Spleen (tissue), 7 donors: ENCODE measurements at regions not wholly inside any gene's neighbourhood (a gene's known extent, or its start where the extent isn't known, plus 50 kb on each side); places are given as distances from the start of the nearest gene placed in this dataset.

ENCODE experiments used
- POLR2A ChIP-seq, 3 donors: fragments of 450-650 bp; IDR thresholded peaks; one replicate each; pipeline ENCODE4 v1.5.1; 2017; ENCODE audit warnings: antibody characterized with exemption in 3 of 3, mild to moderate bottlenecking in 1 of 3
- POLR2AphosphoS5 ChIP-seq, 3 donors: sonication (generic); formaldehyde crosslinking; IDR thresholded peaks; one replicate each; pipeline ENCODE4 v1.5.1; 2017; ENCODE audit warnings: antibody characterized with exemption in 3 of 3
- TF ChIP-seq, protein P1 (sequence below), 11 experiments: fragments of 200-600 bp in 7 of 11; fragments of 450-650 bp in 4 of 11; sonication (generic) in 4 of 11; IDR thresholded peaks in 8 of 11; conservative IDR thresholded peaks in 3 of 11; 1 replicate in 7 of 11; 2 replicates in 4 of 11; pipeline versions ENCODE4 v1.4.0 to v1.8.0; 2016 to 2021; ENCODE audit warnings: antibody characterized with exemption in 11 of 11, inconsistent platforms in 4 of 11, mild to moderate bottlenecking in 1 of 11
- donor health status: DM: no; HTN: no; CAD: no; lungs with moderate emphysema.
- donor health status: DM: no; HTN: no; CAD: no.
- donor health status: DM: no; HTN: no; CAD: no.

DNA sequence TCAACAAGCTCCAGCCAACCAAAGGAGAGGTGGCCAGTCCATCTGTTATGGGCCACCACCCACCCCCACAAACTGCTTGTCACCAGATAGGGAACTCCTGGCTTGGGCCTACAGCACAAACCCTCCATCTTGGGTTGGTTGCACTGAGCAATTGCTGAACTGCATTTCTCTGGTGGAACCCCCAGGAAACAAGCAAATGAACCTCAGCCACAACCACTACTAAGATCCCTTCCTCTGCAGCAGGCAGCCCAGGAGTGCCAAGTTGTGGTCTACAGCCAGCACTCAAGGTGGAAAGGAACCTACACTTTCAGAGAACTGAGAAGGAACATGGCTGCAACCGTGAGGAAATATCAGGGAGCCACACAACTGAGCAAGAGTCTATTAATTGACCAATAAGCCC is 171.6 kb downstream of the TMEM200A start:
- TF ChIP-seq, protein P1, sequence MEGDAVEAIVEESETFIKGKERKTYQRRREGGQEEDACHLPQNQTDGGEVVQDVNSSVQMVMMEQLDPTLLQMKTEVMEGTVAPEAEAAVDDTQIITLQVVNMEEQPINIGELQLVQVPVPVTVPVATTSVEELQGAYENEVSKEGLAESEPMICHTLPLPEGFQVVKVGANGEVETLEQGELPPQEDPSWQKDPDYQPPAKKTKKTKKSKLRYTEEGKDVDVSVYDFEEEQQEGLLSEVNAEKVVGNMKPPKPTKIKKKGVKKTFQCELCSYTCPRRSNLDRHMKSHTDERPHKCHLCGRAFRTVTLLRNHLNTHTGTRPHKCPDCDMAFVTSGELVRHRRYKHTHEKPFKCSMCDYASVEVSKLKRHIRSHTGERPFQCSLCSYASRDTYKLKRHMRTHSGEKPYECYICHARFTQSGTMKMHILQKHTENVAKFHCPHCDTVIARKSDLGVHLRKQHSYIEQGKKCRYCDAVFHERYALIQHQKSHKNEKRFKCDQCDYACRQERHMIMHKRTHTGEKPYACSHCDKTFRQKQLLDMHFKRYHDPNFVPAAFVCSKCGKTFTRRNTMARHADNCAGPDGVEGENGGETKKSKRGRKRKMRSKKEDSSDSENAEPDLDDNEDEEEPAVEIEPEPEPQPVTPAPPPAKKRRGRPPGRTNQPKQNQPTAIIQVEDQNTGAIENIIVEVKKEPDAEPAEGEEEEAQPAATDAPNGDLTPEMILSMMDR (IDR thresholded peaks at IDR 0.05 in 8 of 11, conservative IDR thresholded peaks at IDR 0.05 in 3 of 11) = no peak
- TF ChIP-seq POLR2AphosphoS5 (IDR thresholded peaks at IDR 0.05) = no peak
- TF ChIP-seq POLR2A (IDR thresholded peaks at IDR 0.05) = no peak
